Activated T-cell treated with anti-CD3 and anti-CD28 coated beads, Interleukin-2, amount 50 U/mL, for 24 hours (primary cell): ENCODE measurements at regions not wholly inside any gene's neighbourhood (a gene's known extent, or its start where the extent isn't known, plus 50 kb on each side); places are given as distances from the start of the nearest gene placed in this dataset.
"Not testable (repeated sequence)": the region's sequence is repeated elsewhere in the genome, so short reads cannot be mapped to it uniquely, and the experiment has no call there.

ENCODE experiments used
- DNase-seq: peaks from one replicate; pipeline ENCODE4 v3.0.0-alpha.2; 2020
- H3K27ac Mint-ChIP-seq: 2 replicates; pipeline ENCODE4 v1.8.0; 2020; ENCODE audit warnings: mild to moderate bottlenecking, mixed read lengths
- H3K27me3 Mint-ChIP-seq: 2 replicates; pipeline ENCODE4 v1.8.0; 2020; ENCODE audit warnings: mixed read lengths
- H3K36me3 Mint-ChIP-seq: 2 replicates; pipeline ENCODE4 v1.8.0; 2020; ENCODE audit warnings: low read depth, mixed read lengths
- H3K4me1 Mint-ChIP-seq: 2 replicates; pipeline ENCODE4 v1.8.0; 2020; ENCODE audit warnings: low read depth, mixed read lengths
- H3K4me3 Mint-ChIP-seq: 2 replicates; pipeline ENCODE4 v1.8.0; 2020; ENCODE audit warnings: mild to moderate bottlenecking, moderate library complexity, mixed read lengths
- H3K9me3 Mint-ChIP-seq: 2 replicates; pipeline ENCODE4 v1.8.0; 2020; ENCODE audit warnings: mixed read lengths

DNA sequence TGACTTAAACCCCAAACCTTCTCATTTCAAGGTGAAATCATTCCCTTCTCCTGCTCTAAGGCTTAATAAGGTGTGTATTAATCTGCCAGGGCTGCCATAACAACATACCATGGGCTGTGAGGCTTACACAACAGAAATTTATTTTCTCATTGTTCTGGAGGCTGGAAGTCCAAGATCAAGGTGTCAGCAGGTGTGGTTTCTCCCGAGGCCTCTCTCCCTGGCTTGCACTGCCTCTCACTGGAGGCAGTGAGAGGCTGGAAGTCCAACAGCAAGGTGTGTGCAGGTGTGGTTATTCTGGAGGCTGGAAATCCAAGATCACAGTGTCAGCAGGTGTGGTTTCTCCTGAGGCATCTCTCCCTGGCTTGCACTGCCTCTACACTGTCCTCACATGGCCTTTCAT is 280.3 kb upstream of the TUT7 start:
- Mint-ChIP-seq H3K9me3 (no peaks in the 10 kb centered on the region), H3K36me3 (no peaks in the 10 kb centered on the region), H3K27ac (no peak overlapping the region), H3K4me3 (no peak overlapping the region), H3K4me1 (no peaks in the 10 kb centered on the region), H3K27me3 (peaks cover 49% of the 10 kb centered on the region)
- DNase-seq, result no peak

GRCh38 chr9:86633945-86634344 is 279.7 kb upstream of the TUT7 start:
- H3K4me1 Mint-ChIP-seq, result no peaks in the 10 kb centered on the region
- DNase-seq, result no peak
- H3K36me3 Mint-ChIP-seq, result no peaks in the 10 kb centered on the region
- no peak overlapping the region for H3K27ac Mint-ChIP-seq
- no peaks in the 10 kb centered on the region for H3K9me3 Mint-ChIP-seq
- peaks cover 49% of the 10 kb centered on the region for H3K27me3 Mint-ChIP-seq
- no peak overlapping the region for H3K4me3 Mint-ChIP-seq

GRCh38 chr9:86632537-86632936 is 278.3 kb upstream of the TUT7 start:
- no peaks in the 10 kb centered on the region for H3K4me1 Mint-ChIP-seq
- no peak overlapping the region for H3K4me3 Mint-ChIP-seq
- no peaks in the 10 kb centered on the region for H3K36me3 Mint-ChIP-seq
- peaks cover 44% of the 10 kb centered on the region for H3K27me3 Mint-ChIP-seq
- no peak for DNase-seq
- no peak overlapping the region for H3K27ac Mint-ChIP-seq
- H3K9me3 Mint-ChIP-seq, result no peaks in the 10 kb centered on the region

DNA sequence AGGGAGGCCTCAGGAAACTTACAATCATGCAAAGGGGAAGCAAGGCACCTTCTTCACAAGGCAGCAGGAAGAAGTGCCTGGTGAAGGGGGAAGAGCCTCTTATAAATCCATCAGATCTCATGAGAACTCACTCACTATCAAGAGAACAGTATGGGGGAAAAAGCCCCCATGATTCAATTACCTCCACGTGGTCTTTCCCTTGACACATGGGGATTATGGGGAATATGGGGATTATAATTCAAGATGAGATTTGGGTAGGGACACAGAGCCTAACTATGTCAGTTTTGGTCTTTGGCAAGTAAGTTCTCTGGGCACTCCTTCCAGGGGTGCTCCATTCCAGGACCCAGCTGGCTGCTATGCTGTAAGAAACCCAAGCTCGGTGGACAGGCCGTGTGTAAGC is 275.3 kb upstream of the TUT7 start:
- H3K4me3 Mint-ChIP-seq, result no peak overlapping the region
- peaks cover 15% of the 10 kb centered on the region for H3K27me3 Mint-ChIP-seq
- no peak for DNase-seq
- no peaks in the 10 kb centered on the region for H3K9me3 Mint-ChIP-seq
- no peaks in the 10 kb centered on the region for H3K4me1 Mint-ChIP-seq
- H3K27ac Mint-ChIP-seq, result no peak overlapping the region
- no peaks in the 10 kb centered on the region for H3K36me3 Mint-ChIP-seq

DNA sequence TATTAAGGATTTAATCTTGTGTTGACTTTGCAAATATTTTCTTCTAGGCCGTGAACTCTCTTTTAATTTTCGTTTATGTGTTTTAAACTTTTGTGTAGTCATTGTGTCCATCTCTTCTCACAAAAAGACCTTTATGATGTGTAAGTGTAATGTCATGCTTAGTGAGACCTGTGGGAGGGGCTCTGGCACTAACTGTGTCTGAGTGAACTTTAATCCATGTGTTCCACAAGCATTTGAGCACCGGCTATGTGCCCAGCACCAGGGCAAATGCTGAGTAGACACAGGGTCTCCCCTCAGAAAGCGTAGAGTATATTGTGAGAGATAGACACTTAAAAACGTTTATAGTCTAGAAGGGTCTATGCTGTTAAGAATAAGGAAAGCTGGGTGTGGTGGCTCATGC is 272.6 kb upstream of the TUT7 start:
- H3K27ac Mint-ChIP-seq, result no peak overlapping the region
- H3K27me3 Mint-ChIP-seq, result no peaks in the 10 kb centered on the region
- no peaks in the 10 kb centered on the region for H3K9me3 Mint-ChIP-seq

DNA sequence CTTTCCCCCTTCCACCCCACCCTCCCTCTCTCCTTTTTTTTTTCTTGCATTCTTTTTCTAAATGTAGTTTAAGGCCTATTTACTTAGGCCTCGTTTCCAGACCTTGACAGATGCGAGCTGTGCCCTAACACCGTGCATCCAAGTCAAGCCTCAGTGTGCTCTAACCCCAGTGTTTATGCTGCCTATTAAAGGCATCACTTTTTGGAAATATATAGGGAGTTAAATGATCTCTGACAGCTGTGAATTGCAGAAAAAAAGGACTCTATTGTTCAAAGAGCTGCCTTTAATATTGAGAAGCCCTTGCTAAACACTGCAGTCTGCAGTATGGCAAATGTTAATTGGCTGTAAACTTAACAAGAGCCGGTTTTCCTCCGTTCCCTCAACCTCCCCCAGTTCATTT is 270.4 kb upstream of the TUT7 start:
- no peak for DNase-seq
- Mint-ChIP-seq H3K4me3 (no peak overlapping the region), H3K27ac (no peak overlapping the region), H3K9me3 (no peaks in the 10 kb centered on the region), H3K27me3 (no peaks in the 10 kb centered on the region), H3K4me1 (no peaks in the 10 kb centered on the region), H3K36me3 (no peaks in the 10 kb centered on the region)

More for the DNA sequence above, 272.6 kb upstream of the TUT7 start:
- Mint-ChIP-seq H3K4me1 (no peaks in the 10 kb centered on the region), H3K36me3 (no peaks in the 10 kb centered on the region), H3K4me3 (no peak overlapping the region)
- DNase-seq, result no peak

DNA sequence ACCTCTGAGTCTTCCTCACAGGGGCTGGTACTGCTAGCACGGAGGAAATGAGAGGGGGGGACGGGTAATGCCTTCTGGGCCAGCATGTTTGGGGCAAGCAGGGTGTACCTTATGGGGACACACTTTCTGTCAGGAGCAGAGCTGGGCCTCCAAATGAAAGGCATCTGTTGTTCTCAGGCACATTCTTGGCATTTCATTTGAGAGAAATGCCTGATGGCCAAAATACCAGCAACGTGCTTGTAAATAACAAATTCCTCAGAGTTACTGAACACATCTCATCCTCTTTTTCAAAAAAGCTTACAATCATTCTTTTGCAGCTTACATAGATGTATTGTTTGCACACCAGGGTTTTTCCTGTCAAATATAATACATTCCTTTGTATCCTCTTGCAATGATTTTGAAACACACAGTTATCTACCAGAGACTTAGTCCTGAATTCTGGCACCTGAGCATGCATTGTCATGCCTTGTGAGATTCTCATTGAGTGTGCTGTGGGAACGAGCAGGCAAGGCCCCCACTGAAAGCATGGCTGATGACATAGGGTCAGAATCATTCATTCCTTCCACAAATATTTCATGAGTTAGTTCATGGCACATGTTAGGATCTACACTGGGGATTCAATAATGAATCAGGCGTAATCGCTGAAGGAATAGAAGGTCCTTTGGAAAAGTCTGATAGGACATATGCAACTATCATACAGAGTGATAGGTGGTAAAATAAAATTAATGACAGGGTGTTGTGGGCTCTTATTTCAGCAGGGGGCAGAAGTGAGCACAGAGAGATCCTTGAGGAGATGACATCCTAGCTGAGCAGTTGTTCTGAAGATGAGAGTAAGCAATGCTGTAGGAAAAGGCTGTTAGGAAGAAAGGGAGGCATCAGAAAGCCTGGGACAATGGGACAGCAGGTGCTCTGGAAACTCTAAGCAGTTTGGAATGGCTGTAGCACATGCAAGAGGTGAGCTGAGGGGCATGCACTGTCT is 260.9 kb upstream of the TUT7 start:
- H3K4me1 Mint-ChIP-seq, result no peaks in the 10 kb centered on the region
- no peak overlapping the region for H3K27ac Mint-ChIP-seq
- DNase-seq, result no peak
- H3K9me3 Mint-ChIP-seq, result no peaks in the 10 kb centered on the region
- no peak overlapping the region for H3K4me3 Mint-ChIP-seq
- H3K36me3 Mint-ChIP-seq, result no peaks in the 10 kb centered on the region
- peaks cover 23% of the 10 kb centered on the region for H3K27me3 Mint-ChIP-seq

- Mint-ChIP-seq H3K27me3 (peaks cover 23% of the 10 kb centered on the region), H3K36me3 (no peaks in the 10 kb centered on the region), H3K27ac (no peak overlapping the region), H3K9me3 (no peaks in the 10 kb centered on the region), H3K4me1 (no peaks in the 10 kb centered on the region), H3K4me3 (no peak overlapping the region)
- DNase-seq, result no peak
Observed at GRCh38 chr9:86613943-86614342, 259.7 kb upstream of the TUT7 start.

DNA sequence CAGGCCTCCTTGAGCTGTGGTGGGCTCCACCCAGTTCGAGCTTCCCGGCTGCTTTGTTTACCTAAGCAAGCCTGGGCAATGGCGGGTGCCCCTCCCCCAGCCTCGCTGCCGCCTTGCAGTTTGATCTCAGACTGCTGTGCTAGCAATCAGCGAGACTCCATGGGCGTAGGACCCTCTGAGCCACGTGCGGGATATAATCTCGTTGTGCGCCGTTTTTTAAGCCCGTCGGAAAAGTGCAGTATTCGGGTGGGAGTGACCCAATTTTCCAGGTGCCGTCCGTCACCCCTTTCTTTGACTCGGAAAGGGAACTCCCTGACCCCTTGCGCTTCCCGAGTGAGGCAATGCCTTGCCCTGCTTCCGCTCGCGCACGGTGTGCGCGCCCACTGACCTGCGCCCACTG is 257.3 kb upstream of the TUT7 start:
- peaks cover 23% of the 10 kb centered on the region for H3K27me3 Mint-ChIP-seq
- not testable (repeated sequence) for H3K27ac Mint-ChIP-seq

DNA sequence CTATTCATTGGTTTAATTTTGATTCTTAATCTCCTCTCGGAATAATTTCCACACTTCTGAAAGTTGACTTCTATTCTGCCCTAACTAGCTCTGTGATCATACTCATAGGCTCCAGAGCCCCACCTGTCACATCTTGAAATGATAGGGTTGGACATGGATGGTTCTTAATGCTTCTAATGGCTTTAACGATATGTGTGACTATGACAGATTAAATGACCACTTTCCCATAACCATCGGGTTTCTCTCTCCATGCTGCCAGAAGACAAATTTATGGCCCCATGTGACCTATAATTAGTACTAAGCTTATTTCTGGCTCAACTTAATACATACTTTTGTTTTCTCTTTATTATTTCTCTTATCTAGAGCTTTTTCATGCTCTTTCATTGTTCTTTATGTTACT is 251.1 kb upstream of the TUT7 start:
- H3K36me3 Mint-ChIP-seq, result no peaks in the 10 kb centered on the region
- peaks cover 18% of the 10 kb centered on the region for H3K27me3 Mint-ChIP-seq
- no peak overlapping the region for H3K27ac Mint-ChIP-seq
- no peaks in the 10 kb centered on the region for H3K9me3 Mint-ChIP-seq
- no peak for DNase-seq
- no peaks in the 10 kb centered on the region for H3K4me1 Mint-ChIP-seq
- no peak overlapping the region for H3K4me3 Mint-ChIP-seq

More for the DNA sequence above, 257.3 kb upstream of the TUT7 start:
- H3K36me3 Mint-ChIP-seq, H3K9me3 Mint-ChIP-seq, H3K4me3 Mint-ChIP-seq, DNase-seq, H3K4me1 Mint-ChIP-seq: not testable (repeated sequence)

DNA sequence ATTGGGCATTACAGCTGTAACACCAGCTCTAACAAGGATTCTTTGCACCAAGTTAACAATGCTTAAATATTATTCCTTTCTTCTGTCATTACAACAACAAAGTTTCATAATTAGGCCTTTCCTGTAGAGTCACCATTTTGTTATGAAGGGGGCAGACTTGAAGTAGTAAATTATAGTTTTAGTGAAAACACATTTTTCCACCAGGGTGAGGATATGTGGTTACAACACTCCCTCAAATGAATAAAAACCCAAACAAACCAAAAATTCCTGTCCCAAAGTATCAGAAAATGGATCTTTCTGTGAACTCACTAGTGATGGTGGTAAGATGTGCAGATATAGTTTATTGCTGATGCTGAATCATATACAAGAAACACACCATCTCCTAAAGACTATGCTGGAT is 250.5 kb upstream of the TUT7 start:
- Mint-ChIP-seq H3K36me3 (no peaks in the 10 kb centered on the region), H3K9me3 (no peaks in the 10 kb centered on the region), H3K4me3 (no peak overlapping the region), H3K27me3 (peaks cover 23% of the 10 kb centered on the region), H3K27ac (no peak overlapping the region), H3K4me1 (no peaks in the 10 kb centered on the region)
- no peak for DNase-seq

- no peak for DNase-seq
- Mint-ChIP-seq H3K27me3 (peaks cover 29% of the 10 kb centered on the region), H3K9me3 (no peaks in the 10 kb centered on the region), H3K4me1 (no peaks in the 10 kb centered on the region), H3K36me3 (no peaks in the 10 kb centered on the region), H3K4me3 (no peak overlapping the region), H3K27ac (no peak overlapping the region)
Observed at GRCh38 chr9:86602715-86603114, 248.5 kb upstream of the TUT7 start.

DNA sequence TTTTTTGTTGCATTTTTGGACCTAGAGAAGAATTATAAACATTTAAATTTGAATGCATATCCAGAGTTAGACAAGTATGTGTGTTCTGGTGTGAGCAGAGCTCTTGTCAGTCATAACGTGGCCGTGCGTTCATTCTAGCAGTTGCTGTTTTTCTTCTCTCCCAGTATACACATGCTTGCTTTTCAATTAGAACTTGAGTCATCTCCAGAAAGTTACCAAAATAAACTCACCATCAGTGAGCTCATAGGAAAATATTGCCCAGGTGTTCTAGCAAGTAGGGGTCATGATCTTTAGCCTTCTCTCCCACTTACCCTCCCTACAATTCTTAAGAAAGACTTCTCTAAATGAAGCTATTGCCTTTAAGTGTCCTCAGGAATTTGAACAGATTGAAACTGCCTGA is 247.5 kb upstream of the TUT7 start:
- Mint-ChIP-seq H3K36me3 (no peaks in the 10 kb centered on the region), H3K27me3 (peaks cover 30% of the 10 kb centered on the region), H3K4me3 (no peak overlapping the region), H3K4me1 (no peaks in the 10 kb centered on the region), H3K9me3 (no peaks in the 10 kb centered on the region), H3K27ac (no peak overlapping the region)
- no peak for DNase-seq

DNA sequence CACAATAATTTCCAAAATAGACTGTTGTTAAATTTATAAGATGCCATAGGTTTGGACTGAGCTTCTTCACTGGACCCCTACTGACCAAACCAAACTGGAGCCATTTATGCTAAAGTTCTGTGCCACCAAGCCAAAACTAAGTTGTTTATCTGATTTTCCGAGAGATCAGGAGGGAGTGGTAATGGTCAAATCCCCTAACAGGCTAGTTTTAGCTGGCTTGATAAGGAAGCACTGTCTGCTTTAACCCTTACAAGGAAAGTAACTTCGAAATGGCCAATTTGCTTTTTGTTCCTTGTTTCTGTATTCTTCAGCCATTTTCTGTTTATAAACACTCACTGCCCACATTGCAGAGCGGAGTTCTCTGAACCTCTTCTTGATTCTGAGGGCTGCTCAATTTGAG is 246.8 kb upstream of the TUT7 start:
- no peak overlapping the region for H3K27ac Mint-ChIP-seq
- H3K9me3 Mint-ChIP-seq, result no peaks in the 10 kb centered on the region
- no peak overlapping the region for H3K4me3 Mint-ChIP-seq
- H3K4me1 Mint-ChIP-seq, result no peaks in the 10 kb centered on the region
- no peak for DNase-seq
- no peaks in the 10 kb centered on the region for H3K36me3 Mint-ChIP-seq
- H3K27me3 Mint-ChIP-seq, result peaks cover 35% of the 10 kb centered on the region

DNA sequence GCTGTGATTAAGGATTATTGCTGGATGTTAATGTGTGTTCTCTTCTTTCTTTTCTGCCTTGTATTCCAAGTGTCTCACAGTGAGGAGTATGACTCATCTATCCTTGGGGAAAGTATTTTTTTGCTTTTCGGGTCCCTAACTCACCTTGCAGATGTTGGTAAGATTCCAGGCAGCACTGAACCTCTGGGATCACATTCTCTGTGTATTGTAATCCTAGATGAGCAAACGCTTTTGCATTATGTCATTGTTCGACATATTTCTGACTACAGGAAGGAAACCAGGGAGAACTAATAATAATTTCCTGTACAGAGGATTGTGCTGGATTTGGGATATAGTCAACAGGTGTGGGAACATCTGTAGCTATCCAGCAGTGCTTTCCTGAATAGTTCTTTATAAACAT is 246.1 kb upstream of the TUT7 start:
- H3K27ac Mint-ChIP-seq, result no peak overlapping the region
- no peak for DNase-seq
- H3K36me3 Mint-ChIP-seq, result no peaks in the 10 kb centered on the region
- no peaks in the 10 kb centered on the region for H3K9me3 Mint-ChIP-seq
- H3K4me3 Mint-ChIP-seq, result no peak overlapping the region
- no peaks in the 10 kb centered on the region for H3K4me1 Mint-ChIP-seq
- H3K27me3 Mint-ChIP-seq, result peaks cover 35% of the 10 kb centered on the region
